Gastrocnemius medialis (tissue), 4 donors: ENCODE measurements at regions not wholly inside any gene's neighbourhood (a gene's known extent, or its start where the extent isn't known, plus 50 kb on each side); places are given as distances from the start of the nearest gene placed in this dataset.

Experiments used
- CTCF ChIP-seq, 5 experiments: fragments of 450-650 bp in 3 of 5; fragments of 200-600 bp in 2 of 5; sonication (generic) in 2 of 5; IDR thresholded peaks in 4 of 5; conservative IDR thresholded peaks in 1 of 5; 1 replicate in 4 of 5; 2 replicates in 1 of 5; pipeline ENCODE4 v1.5.1; 2016 to 2019; ENCODE audit warnings: antibody characterized with exemption in 5 of 5, mild to moderate bottlenecking in 3 of 5, moderate library complexity in 3 of 5
- POLR2A ChIP-seq, 2 donors: fragments of 450-650 bp; IDR thresholded peaks; one replicate each; pipeline ENCODE4 v1.6.1; 2017; ENCODE audit warnings: antibody characterized with exemption in 2 of 2, mild to moderate bottlenecking in 2 of 2, moderate library complexity in 2 of 2

- no peak for TF ChIP-seq CTCF (IDR thresholded peaks at IDR 0.05 in 4 of 5, conservative IDR thresholded peaks at IDR 0.05 in 1 of 5)
- no peak for TF ChIP-seq POLR2A (IDR thresholded peaks at IDR 0.05)
These were observed 302.7 kb downstream of the ETS1 start for GRCh38 chr11:128284634-128285033.
